GM21367 (cell line): ENCODE measurements at regions not wholly inside any gene's neighbourhood (a gene's known extent, or its start where the extent isn't known, plus 50 kb on each side); places are given as distances from the start of the nearest gene placed in this dataset.

ENCODE experiments used
- ATAC-seq: cut with Tn5 transposase; IDR thresholded peaks from one replicate; pipeline ENCODE4 v1.9.1; 2021; ENCODE audit not compliant: unreplicated experiment

DNA sequence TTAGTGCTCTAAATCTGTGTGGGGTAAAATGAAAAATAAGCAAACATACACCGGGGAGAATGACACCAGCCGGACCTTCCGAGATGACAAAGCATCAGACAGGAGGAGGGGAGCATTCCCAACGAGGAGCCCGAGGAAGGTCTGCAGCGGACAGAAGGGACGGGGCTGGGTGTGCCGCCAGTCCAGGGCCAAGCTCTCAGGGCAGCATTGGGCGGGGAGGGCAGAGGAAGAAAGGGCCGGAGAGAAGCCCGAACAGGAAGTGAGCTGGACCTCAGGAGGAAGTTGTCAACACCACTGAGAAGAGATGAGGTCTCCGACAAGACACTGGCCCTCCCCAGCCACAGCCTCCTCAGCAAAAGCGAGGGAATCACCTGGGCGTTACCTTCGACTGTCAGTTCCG is 182.6 kb upstream of the RNF32 start:
- no peak for ATAC-seq

DNA sequence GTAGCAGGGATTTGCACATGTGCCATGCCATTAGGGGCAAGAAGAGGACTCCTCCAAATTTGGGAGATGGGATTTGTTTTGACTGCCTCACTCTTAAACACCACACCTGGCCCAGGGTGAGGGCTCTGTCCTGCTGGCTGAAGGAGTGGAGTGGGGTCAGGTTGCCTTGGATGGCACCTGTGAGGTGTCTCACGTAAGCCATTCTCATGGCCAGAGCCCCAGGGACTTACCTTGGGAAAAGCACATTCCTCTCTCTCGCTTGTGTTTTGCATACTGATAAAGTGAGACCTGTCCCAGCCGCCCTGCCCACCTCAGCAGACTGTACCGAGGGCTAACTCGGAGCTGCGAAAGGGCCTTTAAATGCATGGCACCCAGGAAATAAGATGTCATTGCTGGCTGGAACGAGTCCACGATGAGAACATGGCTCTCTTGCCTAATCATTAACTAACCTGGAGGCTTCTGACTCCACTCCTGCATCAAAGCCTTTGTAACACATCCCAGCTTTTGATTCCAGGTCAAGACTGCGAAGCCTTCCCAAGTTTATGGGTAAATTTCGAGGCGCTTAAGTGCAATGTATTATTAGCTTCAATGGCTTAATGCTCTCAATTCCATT is 184.0 kb upstream of the RNF32 start:
- no peak for ATAC-seq

DNA sequence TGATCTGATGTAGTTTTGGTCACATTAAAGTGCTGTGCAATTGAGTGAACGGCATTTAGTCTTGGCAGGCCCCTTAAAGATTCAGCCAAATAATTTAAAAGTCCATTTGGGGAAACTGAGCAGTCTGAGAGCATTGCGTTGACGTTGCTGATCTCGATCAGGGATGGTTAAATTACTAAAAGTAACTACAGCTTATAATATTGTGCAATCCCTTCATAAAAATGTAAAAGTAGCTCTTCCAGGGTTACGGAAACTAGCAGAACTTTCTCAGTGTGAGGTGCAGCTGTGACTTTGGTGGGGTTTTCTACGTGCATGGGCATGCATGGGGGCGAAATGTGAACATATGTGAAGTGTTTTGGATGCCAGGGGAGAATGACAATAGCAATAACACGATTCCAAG is 184.5 kb upstream of the RNF32 start:
- ATAC-seq: no peak

DNA sequence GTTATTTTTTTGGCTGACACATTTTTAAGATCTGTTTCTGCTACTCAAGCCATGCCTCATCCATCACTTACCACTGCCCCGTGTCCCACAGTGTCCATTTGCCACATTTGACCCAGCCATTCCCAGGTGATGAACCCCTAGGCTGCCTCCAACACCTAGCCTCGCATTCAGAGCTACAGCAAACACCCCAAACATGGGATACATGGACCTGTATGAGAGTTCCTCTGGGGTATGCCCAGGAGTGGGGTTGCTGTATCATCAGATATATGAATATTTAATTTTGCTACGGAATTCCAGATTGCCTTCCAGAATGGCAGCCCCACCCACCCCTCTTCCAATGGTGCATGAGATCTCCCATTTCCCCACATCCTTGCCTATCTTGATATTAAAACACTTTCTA is 190.1 kb upstream of the RNF32 start:
- no peak for ATAC-seq

DNA sequence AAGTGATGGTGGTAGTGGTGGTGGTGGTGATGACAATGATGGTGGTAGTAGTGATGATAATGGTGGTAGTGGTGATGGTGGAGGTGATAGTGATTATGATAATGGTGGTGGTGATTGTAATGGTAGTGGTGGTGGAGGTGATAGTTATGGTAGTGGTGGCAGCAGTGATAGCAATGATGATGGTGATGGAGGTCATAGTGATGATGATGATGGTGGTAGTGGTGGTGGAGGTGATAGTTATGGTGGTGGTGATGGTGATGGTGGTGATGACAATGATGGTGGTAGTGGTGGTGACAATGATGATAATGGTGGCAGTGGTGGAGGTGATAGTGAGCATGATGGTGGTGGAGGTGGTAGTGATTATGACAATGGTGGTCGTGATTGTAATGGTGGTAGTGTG is 191.7 kb upstream of the RNF32 start:
- no peak for ATAC-seq

DNA sequence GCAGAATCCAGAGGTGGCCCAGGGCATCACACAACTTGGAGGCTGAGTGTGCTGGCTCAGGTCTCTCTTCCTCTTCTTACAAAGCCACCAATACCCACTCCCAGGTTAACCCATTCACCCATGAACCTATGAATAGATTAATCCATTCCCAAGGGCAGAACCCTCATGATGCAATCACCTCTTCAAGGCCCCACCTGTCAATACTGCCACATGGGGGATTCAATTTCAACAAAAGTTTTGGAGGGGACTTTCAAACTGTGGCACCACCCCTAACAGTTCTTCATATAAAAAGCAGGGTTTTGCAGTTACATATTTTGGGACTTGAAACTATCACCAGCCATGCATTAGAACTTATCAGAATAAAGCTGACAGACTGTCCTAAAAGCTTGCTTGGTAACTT is 193.6 kb upstream of the RNF32 start:
- ATAC-seq: no peak

DNA sequence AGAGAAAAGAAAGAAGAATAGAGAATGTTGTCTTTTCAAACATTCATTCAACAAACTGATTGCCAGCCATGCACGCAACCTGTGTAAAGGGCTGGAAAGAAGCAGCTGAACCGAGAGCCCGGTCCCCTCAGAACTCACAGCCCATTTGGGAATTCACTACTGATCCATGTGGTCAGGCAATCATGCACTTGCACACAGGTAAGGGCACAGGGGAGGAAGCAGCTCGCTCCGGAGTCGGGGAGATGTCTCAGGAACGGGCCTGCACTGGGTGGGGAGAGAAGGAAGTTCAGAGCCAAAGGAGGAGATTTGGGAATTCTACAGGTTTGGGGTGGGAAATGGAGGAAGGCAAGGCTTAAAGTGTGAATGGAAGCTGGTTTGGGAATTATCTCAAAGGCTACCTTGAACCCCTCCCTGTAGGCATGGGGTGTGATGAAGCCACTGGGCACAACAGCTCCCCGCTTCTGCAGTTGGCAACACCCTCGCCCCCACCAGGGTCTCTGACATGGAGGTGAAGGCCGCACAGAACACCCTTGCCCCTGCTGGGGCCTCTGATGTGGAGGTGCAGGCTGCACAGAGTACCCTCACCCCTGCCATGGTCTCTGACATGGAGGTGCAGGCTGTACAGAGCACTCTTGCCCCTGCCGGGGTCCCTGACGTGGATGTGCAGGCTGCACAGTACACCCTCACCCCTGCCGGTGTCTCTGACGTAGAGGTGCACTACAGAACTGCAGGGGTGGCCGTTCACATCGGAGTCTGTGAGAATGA is 194.4 kb upstream of the RNF32 start:
- ATAC-seq: no peak

DNA sequence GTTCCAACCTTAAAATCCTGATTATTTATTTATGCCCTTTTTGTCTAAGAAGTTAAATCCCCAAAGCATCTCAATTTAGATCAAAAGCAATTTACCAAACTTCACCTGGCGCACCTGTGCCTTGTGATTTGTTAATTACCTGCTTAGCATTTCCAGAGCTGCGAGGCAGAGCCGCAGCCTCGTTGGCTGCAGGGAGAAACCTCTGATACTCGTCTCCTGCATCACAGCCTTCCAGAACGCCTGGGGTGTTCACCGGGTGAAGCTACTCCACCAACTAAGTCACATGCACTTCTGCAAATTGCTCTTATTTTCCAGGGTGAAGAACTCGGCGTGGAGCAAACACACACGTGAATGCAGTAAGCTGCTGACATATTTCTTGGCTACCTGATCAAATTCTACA is 198.1 kb upstream of the RNF32 start:
- ATAC-seq: no peak

DNA sequence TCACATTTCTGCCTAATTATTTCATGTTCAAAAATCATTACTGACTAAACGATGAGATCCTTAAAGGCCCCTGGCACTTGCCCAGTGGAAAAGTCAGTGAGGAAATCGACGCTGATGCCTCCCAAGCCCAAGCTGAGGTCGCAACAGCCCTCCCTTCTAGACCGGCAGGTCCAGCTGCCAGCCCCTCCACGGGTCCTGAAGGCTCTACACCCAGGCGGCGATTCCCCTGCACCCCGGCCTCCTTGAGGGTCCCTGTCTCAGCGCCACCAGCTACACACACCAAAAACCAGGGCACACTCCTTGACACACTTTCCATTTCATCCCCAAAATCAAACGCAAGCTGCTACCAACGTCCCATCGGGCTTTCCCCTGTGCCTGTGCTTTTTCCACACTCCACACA is 200.1 kb upstream of the RNF32 start:
- ATAC-seq: no peak

DNA sequence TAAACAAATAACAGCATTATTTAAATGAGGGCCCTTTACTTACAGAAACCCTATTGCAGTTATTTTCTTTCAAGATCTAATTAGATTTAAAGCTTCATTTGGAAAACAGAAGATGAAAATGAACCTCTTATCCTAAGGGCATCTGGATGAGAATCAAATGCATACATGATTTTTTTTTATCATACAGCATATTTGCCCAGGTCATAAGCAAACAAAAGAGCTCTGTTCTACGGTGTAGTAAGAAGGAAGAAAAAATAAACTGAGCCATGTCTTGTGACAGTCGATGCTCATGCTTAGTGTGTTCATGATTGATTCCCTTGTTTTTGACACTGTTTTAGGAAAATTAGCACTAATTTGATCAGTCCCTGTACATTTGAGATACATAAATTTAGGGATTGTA is 202.6 kb upstream of the RNF32 start:
- no peak for ATAC-seq

DNA sequence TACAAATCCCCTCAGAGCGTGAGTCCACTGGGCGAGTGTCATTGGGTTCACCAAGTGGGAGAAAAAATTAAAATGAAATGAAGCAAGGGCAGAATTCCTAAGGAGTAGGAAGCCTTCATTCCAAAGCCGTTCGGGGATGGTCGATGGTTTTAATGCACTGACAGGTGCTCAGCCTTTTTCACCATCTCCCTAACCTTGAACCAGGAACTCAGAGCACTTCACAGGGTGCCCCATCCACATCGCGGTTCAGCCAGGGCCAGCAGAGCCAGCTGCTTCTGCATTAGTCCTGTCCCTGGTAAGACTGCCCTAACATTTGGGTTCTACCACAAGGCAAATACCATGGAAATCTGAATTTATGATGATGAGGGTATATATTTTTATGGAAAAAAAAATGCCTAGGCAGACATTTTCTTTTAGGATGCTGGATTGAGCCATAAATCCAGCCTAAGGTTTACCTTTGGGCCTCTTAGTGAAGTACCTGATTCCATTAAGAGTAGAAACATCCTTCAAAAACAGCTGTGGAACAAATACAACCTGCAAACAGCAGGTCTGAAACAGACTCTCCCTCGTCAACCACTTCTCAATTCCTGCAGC is 203.5 kb upstream of the RNF32 start:
- ATAC-seq: no peak

DNA sequence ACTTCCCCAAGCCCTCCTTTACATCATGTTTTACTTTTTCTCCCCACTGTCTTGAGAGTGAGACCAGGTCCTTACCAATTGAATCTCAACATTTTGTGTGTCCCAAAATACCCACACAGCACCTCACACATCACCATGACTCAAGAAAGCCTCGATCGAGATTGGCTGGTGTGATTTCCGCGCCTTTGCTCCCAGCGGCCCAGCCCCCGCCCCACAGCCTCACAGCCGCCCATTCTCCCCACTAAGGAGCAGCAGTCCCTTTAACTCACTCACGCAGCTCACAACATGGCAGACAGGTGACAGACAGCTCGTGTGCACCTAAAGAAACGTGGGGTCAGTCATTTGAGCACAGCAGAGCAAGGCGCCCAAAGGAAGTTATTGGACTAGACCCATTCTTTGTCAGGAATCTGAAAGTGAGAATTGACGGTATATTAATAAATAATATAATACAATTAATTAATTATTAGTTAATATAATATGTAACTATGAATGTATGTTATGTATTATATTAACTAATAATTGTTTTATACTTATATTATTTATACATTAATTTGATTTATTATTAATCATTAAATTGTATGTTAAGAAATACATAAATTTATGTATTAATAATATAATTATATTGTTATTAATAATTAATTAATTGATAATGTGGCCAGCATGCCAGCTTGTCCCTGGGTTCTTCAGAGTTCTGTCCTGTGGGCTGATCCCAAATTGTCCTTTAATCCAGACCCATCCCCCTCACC is 204.9 kb upstream of the RNF32 start:
- no peak for ATAC-seq

DNA sequence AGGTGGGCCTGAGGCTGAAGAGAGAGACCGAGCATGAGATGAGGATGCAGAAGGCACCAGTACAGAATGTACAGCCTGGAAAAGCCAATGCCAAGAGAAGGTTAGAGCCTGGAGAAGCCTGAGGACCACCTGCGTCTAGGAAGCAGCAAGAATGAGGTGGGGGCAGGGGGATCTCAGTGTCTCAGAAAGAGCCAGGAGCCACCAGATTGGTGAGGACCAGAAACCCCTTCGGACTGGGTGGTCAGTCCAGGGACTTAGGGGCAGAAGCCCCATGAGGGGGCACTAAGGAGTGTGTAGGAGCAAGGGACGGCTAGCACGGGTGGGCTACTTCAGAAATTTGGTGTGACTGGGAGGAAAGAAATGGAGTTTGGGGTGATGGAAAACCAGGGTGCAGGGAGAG is 205.9 kb upstream of the RNF32 start:
- ATAC-seq: no peak

DNA sequence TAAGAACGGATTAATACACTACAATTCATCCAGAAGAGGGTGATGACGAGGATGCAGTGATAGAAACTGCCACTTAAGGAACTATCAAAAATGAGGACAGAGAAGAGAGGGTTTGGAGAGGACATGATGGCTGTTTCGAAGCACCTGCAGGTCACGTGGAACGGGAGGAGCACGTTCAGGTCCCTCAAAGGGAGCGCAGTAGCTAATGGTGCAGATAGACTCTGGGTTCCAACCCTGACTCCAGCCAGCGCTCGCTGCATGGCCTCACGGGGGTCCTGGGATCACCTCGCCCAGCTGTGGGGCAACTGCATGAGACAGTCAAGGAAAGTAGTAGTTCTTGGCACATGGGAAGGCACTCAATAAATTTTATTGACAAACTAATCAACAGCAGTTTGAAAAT is 208.6 kb upstream of the RNF32 start:
- no peak for ATAC-seq

DNA sequence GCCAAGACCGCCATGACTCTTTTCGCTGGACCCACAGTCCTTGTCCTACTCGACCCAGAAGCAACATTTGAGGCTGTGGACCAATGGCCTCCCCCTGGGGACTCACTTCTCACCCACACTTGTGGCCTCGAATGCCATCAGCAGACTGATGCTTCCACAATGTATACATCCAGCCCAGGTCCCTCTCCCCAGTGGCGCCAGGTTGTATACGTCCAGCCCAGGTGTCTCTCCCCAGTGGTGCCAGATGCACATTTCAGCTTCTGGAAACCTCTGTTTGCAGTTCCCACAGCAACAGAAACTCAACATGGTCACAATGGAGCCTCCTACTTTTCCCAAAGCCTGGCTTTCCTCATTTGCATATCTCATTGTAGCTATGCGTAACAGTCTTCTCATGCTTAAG is 210.5 kb upstream of the RNF32 start:
- ATAC-seq: no peak

DNA sequence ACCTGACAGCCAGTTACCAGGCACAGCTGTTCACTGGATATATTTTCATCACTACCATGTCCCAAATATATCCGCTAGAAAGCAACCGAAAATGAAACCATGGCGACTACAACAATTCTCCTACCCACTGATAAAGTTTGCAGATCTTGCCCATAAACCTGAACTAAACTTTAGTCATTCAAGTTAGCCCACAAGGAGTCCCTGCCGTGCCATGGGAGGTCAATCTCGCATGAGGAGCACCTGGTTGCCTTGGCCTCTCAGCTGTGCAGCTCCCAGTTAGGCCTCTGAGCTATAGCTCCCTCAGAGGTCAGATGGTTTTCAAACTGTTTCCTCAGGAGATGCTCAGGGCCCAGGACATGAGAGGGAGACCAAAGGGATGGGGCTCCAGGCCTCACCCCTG is 211.1 kb upstream of the RNF32 start:
- no peak for ATAC-seq

DNA sequence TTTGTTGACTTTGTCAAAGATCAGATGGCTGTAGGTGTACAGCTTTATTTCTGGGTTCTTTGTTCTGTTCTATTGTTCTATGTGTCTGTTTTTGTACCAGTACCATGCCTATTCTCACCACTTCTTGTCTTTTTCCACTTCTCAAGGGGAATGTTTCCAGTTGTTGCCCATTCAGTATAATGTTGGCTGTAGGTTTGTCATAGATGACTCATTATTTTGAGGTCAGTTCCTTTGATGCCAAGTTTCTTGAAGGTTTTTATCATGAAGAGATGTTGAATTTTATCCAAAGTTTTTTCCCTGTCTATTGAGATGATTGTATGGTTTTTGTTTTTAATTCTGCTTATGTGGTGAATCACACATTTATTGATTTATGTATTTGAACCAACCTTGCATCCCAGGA is 216.7 kb upstream of the RNF32 start:
- ATAC-seq: no peak

DNA sequence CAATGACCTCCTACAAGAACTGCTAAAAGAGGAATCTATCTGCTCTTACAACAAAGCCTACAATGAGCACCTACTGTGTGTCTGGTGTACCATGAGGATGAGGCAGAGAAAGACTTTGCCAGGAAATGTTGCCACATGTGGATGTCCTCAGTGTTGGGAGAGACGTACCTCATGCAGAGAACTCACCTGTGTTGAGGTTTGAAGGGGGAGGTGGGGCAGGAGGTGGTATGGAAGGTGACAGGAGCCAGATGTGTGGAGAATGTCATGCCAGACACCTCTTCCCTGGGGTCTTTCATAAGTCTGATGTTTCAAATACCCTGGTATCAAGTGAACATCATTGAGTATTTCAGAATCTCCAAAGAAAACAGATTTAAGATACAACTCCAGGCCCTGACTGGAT is 220.1 kb upstream of the RNF32 start:
- ATAC-seq: no peak

DNA sequence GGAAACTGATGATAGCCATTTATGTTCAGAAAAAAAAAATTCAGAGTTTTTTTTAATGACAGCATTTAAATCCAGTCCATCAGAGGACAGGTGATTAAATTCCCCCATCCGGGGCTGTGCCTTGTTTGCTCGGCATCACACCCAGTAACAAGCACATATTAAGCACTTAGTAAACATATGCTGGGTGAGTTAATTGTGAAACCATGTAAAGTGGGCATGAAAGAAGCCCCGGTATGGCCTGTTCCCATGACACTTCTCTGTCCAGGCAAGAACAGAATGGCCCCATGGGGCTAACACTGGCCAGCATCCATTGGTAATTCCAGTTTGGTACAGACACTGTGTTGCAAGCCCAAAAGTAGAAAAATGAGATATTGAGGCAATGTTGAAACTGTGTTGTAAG is 220.8 kb upstream of the RNF32 start:
- no peak for ATAC-seq

DNA sequence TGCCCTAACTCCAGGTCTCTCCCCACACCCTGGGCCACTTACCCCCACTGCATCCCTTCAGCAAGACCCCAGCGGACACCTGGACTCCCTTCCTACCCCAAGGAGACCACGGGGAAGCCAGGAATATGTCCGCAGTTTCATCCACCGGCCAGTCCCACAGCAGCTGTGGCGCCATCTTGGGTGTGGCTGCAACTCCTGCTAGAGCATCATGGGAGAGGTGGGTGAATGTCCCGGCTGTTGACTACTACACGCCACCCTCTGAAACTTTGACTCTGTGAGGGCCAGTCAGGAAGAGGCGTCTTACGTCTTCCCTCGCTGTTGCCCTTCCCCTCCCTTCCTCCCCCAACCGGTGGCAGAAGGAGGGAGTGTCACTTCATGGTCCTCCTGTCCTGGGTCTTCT is 238.3 kb upstream of the RNF32 start:
- no peak for ATAC-seq

DNA sequence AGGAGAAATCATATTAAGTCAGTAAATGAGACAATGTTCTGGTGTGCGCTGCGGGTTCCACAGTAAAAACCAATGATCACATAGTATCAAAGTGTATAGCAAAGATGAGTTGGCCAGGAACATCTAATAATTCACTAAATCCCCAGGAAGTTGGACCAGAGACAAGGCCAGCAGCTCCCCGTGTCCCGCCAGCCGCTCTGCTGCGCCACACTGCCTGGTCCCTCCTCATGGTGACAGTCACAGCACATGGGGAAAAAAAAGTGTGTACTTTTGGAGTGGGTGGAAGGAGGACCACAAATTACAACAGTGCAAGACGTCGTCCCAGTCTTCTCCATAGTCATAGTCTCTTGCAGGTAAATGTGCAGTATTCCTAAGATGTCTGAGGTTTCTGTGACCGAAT is 239.0 kb upstream of the RNF32 start:
- no peak for ATAC-seq

DNA sequence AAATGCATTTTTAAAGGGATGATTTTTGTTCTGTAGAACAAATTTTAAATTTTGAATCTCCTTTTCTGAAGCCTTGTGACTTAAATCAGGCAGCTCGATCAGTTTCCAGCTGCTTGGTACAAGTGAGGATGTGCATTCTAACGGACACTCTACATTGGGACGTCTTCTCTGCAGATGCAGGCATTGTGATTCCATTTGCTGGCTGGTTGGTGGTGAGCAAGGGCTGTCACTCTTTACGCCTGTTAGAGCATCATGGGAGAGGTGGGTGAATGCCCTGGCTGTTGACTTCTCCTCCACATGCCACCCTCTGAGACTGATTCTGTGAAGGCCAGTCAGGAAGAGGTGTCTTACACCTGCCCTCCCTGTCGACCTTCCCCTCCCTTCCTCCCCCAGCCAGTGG is 240.5 kb upstream of the RNF32 start:
- no peak for ATAC-seq
